GM19328 (cell line): ENCODE measurements at regions not wholly inside any gene's neighbourhood (a gene's known extent, or its start where the extent isn't known, plus 50 kb on each side); places are given as distances from the start of the nearest gene placed in this dataset.

Experiments used
- ATAC-seq: cut with Tn5 transposase; IDR thresholded peaks from one replicate; pipeline ENCODE4 v1.9.1; 2021; ENCODE audit warnings: mild to moderate bottlenecking, moderate library complexity; ENCODE audit not compliant: unreplicated experiment

GRCh38 chr1:83773059-83773458, 225.9 kb downstream of the TTLL7 start:
- ATAC-seq: no peak

- no peak for ATAC-seq
These were observed 228.6 kb downstream of the TTLL7 start for GRCh38 chr1:83770319-83770661.

GRCh38 chr1:83769594-83770318, 229.2 kb downstream of the TTLL7 start:
- ATAC-seq: no peak

- no peak for ATAC-seq
These were observed 229.9 kb downstream of the TTLL7 start for GRCh38 chr1:83769072-83769471.

- ATAC-seq: no peak
These were observed 232.7 kb downstream of the TTLL7 start for GRCh38 chr1:83766241-83766691.

GRCh38 chr1:83765125-83765524, 233.8 kb downstream of the TTLL7 start:
- ATAC-seq: no peak

GRCh38 chr1:83764209-83764608, 234.7 kb downstream of the TTLL7 start:
- ATAC-seq: no peak

GRCh38 chr1:83763361-83764095, 235.4 kb downstream of the TTLL7 start:
- ATAC-seq: no peak

- no peak for ATAC-seq
These were observed 236.5 kb downstream of the TTLL7 start for GRCh38 chr1:83762416-83762815.

GRCh38 chr1:83762039-83762365, 236.9 kb downstream of the TTLL7 start:
- ATAC-seq: no peak

- peak; percentile 99 for ATAC-seq
These were observed 237.5 kb downstream of the TTLL7 start for GRCh38 chr1:83761167-83762038.

GRCh38 chr1:83760226-83761021, 238.5 kb downstream of the TTLL7 start:
- ATAC-seq: peak; percentile 16

GRCh38 chr1:83756984-83757717, 241.8 kb downstream of the TTLL7 start:
- no peak for ATAC-seq

- ATAC-seq: no peak
These were observed 247.3 kb downstream of the TTLL7 start for GRCh38 chr1:83751602-83752001.

GRCh38 chr1:83750201-83750600, 248.7 kb downstream of the TTLL7 start:
- ATAC-seq: no peak

- no peak for ATAC-seq
These were observed 251.0 kb downstream of the TTLL7 start for GRCh38 chr1:83747853-83748482.

- ATAC-seq: peak; percentile 89
These were observed 252.7 kb downstream of the TTLL7 start for GRCh38 chr1:83746234-83746633.

GRCh38 chr1:83742446-83742845, 256.5 kb downstream of the TTLL7 start:
- no peak for ATAC-seq

GRCh38 chr1:83741770-83742169, 257.2 kb downstream of the TTLL7 start:
- no peak for ATAC-seq

GRCh38 chr1:83741348-83741747, 257.6 kb downstream of the TTLL7 start:
- no peak for ATAC-seq
